Kidney capillary endothelial cell (primary cell): ENCODE measurements at regions not wholly inside any gene's neighbourhood (a gene's known extent, or its start where the extent isn't known, plus 50 kb on each side); places are given as distances from the start of the nearest gene placed in this dataset.

Experiments
- DNase-seq: peaks from one replicate; pipeline ENCODE4 v3.0.0-alpha.2; 2018; ENCODE audit warnings: low spot score

GRCh38 chr9:1757186-1757585 lies 258.0 kb upstream of the SMARCA2 start:
- no peak for DNase-seq

- DNase-seq, result no peak
Measured at GRCh38 chr9:1759009-1759408, 256.1 kb upstream of the SMARCA2 start.

DNA sequence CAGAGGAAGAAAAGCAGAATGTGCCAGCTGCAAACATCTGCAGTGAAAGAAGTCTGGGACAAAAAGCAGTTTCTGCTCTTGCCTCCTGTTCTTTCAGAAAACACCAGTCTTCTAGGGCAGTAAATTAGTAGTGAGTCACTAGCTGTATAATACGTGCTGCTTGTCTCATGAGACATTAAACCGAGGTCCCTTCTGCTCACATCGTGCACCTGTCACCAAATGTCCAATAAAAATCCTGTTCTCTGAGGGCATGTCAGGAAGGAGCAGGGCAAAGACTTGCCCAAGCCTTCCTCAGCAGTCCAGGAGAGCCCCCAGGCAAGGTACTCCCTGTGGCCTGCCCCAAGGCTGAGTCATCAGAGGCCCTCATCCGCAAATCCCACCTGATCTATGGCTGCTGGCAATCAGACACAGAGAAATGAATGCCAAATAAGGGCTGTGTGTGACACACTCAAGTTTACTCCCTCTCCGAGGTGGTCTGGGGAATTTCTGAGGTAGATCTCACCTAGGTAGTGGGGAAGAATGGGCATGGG lies 255.3 kb upstream of the SMARCA2 start:
- no peak for DNase-seq

GRCh38 chr9:1761807-1762206 lies 253.3 kb upstream of the SMARCA2 start:
- no peak for DNase-seq

GRCh38 chr9:1766042-1766441 lies 249.1 kb upstream of the SMARCA2 start:
- DNase-seq, result no peak

GRCh38 chr9:1768561-1768960 lies 246.6 kb upstream of the SMARCA2 start:
- DNase-seq, result no peak

GRCh38 chr9:1771094-1771789 lies 243.9 kb upstream of the SMARCA2 start:
- no peak for DNase-seq

GRCh38 chr9:1775230-1775629 lies 239.9 kb upstream of the SMARCA2 start:
- DNase-seq, result no peak

DNA sequence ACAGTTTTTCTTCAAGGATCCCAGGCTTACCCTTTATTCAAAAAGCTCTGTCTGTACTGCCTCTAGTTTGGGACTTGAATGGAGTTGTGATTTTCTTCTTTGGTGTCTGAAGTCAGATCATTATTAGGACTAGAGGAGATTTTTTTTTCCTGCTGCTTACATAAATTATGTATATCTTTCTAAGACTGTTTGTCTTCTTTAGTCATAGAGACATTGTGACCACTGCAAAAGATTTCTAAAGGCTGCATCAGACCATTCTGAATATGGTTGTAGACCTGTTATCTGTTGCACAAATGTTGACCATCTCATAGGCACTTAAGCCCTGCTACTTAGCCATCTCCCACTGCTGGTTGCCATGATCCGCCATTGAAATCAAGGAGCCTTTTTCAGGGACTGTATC lies 238.5 kb upstream of the SMARCA2 start:
- no peak for DNase-seq

DNA sequence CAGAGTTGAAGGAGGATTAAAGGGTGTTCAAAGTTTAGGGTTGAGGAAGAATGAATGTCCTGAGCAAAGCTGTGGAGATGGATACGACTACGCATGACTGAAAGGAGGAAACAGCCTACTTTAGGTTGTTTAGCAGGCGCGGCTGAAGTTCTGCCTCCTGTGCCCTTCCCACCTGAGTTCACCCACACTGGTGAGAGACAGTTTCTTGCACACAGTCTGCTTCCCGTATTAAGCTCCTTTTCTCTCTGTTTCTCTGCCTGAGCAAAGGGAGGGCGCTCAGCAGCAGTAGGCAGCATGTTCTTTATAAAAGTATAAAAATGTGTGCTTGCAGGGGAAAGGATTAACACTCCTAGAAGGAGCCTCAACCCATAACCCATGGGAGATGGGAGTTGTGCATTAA lies 224.0 kb upstream of the SMARCA2 start:
- DNase-seq, result no peak

- DNase-seq, result no peak
Measured at GRCh38 chr9:1794547-1795270, 220.4 kb upstream of the SMARCA2 start.

DNA sequence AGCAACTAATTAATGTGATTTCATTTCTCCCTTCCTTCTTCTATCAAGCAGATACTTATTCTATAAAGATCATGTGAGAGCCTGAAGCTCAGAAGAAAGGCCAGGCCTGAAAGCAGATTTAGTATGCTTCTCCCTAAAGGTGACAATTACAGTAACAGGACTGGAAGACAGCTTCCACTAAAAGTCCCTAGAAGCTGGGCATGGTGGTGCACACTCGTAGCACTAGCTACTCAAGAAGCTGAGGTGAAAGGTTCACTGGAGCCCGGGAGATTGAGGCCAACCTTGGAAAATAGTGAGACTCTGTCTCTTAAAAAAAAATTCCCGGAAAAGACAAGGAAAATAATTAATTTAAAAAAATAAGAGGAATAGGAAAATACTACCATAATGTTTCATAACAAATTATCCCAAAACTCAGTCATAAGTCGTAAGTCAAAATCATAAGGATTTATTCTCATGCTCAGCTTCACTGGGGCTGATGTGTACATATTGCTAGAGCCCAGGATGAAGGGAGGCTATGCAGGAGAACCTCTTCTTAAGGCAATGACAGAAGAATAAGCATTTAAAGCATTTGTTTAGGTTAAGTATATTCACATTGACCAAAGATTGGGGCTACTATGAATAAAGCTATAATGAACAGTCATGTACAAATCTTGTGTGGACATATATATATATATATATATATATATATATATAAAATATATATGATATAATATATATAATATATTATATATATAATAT lies 210.8 kb upstream of the SMARCA2 start:
- DNase-seq, result no peak

- no peak for DNase-seq
Measured at GRCh38 chr9:1829719-1830118, 185.4 kb upstream of the SMARCA2 start.

- DNase-seq, result no peak
Measured at GRCh38 chr9:1832960-1833359, 182.2 kb upstream of the SMARCA2 start.

GRCh38 chr9:1837453-1838084 lies 177.6 kb upstream of the SMARCA2 start:
- peak; percentile 19 for DNase-seq

DNA sequence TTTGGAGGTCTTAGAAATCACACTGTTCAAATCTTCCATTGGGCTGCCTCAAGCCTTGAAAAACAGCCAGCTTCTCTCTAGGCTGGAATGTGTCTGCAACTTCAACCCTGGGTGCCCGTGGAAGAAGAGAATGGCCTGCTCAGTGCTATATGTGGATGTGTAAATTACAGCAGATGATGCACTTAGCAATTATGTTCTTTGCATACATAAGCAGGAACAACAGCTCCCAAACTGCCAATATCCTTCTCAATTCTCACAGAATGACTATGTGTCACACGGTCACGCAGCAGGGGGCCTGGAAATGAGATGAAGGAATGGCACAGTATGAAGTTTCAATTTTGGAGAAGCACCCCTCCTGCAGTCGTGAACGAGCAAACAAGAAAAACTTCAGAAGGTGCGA lies 175.2 kb upstream of the SMARCA2 start:
- DNase-seq, result no peak

- no peak for DNase-seq
Measured at GRCh38 chr9:1845425-1845824, 169.7 kb upstream of the SMARCA2 start.

GRCh38 chr9:1855726-1856125 lies 159.4 kb upstream of the SMARCA2 start:
- no peak for DNase-seq

- DNase-seq, result no peak
Measured at GRCh38 chr9:1857808-1858207, 157.3 kb upstream of the SMARCA2 start.

DNA sequence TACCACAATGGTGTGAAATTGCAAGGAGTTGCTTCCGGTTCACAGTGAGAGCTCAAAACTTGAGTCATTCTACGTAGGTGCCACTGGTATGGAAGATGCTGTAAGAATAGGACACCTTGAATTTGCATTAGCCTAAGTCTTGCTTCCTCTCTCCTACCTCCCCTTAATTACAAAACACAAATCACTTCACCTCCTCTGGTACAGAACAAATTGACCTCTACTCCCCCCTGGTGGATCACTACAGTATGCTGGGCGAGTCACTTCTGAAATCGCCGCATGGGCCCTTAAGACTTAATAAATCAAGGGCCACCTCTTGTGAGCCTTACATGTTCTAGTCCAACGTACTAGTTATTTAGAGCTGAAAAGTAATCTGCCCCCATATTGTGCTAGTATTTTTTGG lies 145.3 kb upstream of the SMARCA2 start:
- DNase-seq, result peak; percentile 3

- DNase-seq, result no peak
Measured at GRCh38 chr9:1870915-1871314, 144.2 kb upstream of the SMARCA2 start.

- DNase-seq, result no peak
Measured at GRCh38 chr9:1871626-1872419, 143.3 kb upstream of the SMARCA2 start.
